MM.1S (cell line): ENCODE measurements at regions not wholly inside any gene's neighbourhood (a gene's known extent, or its start where the extent isn't known, plus 50 kb on each side); places are given as distances from the start of the nearest gene placed in this dataset.

Experiments
- EZH2 ChIP-seq: fragments of 300-600 bp; sonication (generic); optimal IDR thresholded peaks from 2 replicates; pipeline ENCODE3; 2017; ENCODE audit warnings: low read depth, mild to moderate bottlenecking, antibody characterized with exemption, low read length, mixed read lengths
- EZH2phosphoT487 ChIP-seq: fragments of 300-600 bp; sonication (generic); IDR thresholded peaks from 2 replicates; pipeline ENCODE4 v1.6.1; 2018; ENCODE audit warnings: antibody characterized with exemption, low read length
- TF ChIP-seq, protein P1 (sequence below): fragments of 300-600 bp; sonication (generic); IDR thresholded peaks from 2 replicates; pipeline ENCODE4 v1.5.1; 2016; ENCODE audit warnings: antibody characterized with exemption, low read length, mixed read lengths

DNA sequence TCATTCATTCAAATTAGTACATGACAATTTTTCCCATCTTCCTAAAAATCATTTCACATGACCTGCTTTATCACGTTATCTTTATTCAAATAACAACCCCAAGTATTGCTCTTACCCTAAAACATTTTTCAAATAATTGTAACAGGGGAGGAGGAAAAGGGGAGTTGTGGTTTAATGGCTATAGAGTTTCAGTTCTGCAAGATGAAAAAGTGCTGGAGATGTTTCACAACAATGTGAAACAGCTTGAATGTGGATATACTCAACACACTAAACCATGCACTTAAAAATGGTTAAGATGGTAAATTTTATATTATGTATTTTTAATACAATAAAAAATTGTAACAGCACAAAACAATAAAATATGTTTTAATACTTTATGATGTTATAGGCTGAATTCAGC, 161.6 kb upstream of the GUCY1A2 start:
- TF ChIP-seq, protein P1, sequence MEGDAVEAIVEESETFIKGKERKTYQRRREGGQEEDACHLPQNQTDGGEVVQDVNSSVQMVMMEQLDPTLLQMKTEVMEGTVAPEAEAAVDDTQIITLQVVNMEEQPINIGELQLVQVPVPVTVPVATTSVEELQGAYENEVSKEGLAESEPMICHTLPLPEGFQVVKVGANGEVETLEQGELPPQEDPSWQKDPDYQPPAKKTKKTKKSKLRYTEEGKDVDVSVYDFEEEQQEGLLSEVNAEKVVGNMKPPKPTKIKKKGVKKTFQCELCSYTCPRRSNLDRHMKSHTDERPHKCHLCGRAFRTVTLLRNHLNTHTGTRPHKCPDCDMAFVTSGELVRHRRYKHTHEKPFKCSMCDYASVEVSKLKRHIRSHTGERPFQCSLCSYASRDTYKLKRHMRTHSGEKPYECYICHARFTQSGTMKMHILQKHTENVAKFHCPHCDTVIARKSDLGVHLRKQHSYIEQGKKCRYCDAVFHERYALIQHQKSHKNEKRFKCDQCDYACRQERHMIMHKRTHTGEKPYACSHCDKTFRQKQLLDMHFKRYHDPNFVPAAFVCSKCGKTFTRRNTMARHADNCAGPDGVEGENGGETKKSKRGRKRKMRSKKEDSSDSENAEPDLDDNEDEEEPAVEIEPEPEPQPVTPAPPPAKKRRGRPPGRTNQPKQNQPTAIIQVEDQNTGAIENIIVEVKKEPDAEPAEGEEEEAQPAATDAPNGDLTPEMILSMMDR = no peak
- TF ChIP-seq EZH2 (no peak), EZH2phosphoT487 (no peak)
